GM18498 (cell line): ENCODE measurements at regions not wholly inside any gene's neighbourhood (a gene's known extent, or its start where the extent isn't known, plus 50 kb on each side); places are given as distances from the start of the nearest gene placed in this dataset.
A peak's percentile ranks its signal among the peaks of the same experiment; 100 is the strongest.

ENCODE experiments used
- ATAC-seq: cut with Tn5 transposase; IDR thresholded peaks from one replicate; pipeline ENCODE4 v1.9.1; 2021; ENCODE audit warnings: mild to moderate bottlenecking, moderate library complexity; ENCODE audit not compliant: unreplicated experiment

- no peak for ATAC-seq
These were observed 177.3 kb upstream of the DDHD1 start for GRCh38 chr14:53330441-53330840.

GRCh38 chr14:53328841-53329240 is 175.7 kb upstream of the DDHD1 start:
- no peak for ATAC-seq

GRCh38 chr14:53327716-53328115 is 174.6 kb upstream of the DDHD1 start:
- ATAC-seq: no peak

GRCh38 chr14:53325176-53325806 is 172.2 kb upstream of the DDHD1 start:
- ATAC-seq: no peak

GRCh38 chr14:53316504-53316903 is 163.4 kb upstream of the DDHD1 start:
- ATAC-seq: no peak

- ATAC-seq: peak; percentile 80
These were observed 157.3 kb upstream of the DDHD1 start for GRCh38 chr14:53310412-53310811.

GRCh38 chr14:53306911-53307310 is 153.8 kb upstream of the DDHD1 start:
- ATAC-seq: no peak

- no peak for ATAC-seq
These were observed 153.2 kb upstream of the DDHD1 start for GRCh38 chr14:53306267-53306721.

- ATAC-seq: no peak
These were observed 151.7 kb upstream of the DDHD1 start for GRCh38 chr14:53304726-53305381.

- no peak for ATAC-seq
These were observed 143.0 kb upstream of the DDHD1 start for GRCh38 chr14:53295985-53296582.

GRCh38 chr14:53295372-53295771 is 142.2 kb upstream of the DDHD1 start:
- ATAC-seq: no peak

GRCh38 chr14:53286301-53286700 is 133.2 kb upstream of the DDHD1 start:
- no peak for ATAC-seq

GRCh38 chr14:53285821-53286220 is 132.7 kb upstream of the DDHD1 start:
- no peak for ATAC-seq

GRCh38 chr14:53285064-53285463 is 131.9 kb upstream of the DDHD1 start:
- ATAC-seq: no peak

GRCh38 chr14:53278602-53279506 is 125.7 kb upstream of the DDHD1 start:
- ATAC-seq: no peak

GRCh38 chr14:53273671-53274072 is 120.5 kb upstream of the DDHD1 start:
- no peak for ATAC-seq

GRCh38 chr14:53265025-53265424 is 111.9 kb upstream of the DDHD1 start:
- no peak for ATAC-seq

- ATAC-seq: no peak
These were observed 107.8 kb upstream of the DDHD1 start for GRCh38 chr14:53260928-53261327.

GRCh38 chr14:53260286-53260685 is 107.2 kb upstream of the DDHD1 start:
- ATAC-seq: no peak

GRCh38 chr14:53252141-53252540 is 99.0 kb upstream of the DDHD1 start:
- ATAC-seq: no peak

GRCh38 chr14:53249059-53249458 is 95.9 kb upstream of the DDHD1 start:
- no peak for ATAC-seq
